NCI-H524 (cell line): ENCODE measurements at regions not wholly inside any gene's neighbourhood (a gene's known extent, or its start where the extent isn't known, plus 50 kb on each side); places are given as distances from the start of the nearest gene placed in this dataset.

Experiments
- DNase-seq, 2 experiments: peaks; one replicate each; lab custom pipeline; 2025; lab: John Stamatoyannopoulos, UW

DNA sequence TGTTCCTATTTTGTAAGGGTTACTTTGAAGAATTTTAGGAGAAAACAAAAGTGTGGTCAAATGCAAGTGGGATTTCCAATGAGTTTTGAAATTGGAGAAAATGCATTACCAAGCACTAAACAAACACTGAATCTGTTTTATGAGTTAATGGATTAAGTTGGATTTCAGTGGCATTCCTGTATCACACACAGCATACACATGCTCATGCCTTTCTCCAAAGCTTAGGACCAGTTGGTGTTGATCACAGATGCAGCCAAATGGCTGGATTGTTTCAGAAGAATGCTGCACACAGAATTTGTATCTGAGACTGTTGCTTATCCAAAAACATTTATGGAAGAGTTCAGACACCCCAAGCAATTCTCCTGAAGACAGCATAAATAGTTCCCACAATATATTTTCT is 611.1 kb downstream of the ACTL7B start:
- DNase-seq: no peak

DNA sequence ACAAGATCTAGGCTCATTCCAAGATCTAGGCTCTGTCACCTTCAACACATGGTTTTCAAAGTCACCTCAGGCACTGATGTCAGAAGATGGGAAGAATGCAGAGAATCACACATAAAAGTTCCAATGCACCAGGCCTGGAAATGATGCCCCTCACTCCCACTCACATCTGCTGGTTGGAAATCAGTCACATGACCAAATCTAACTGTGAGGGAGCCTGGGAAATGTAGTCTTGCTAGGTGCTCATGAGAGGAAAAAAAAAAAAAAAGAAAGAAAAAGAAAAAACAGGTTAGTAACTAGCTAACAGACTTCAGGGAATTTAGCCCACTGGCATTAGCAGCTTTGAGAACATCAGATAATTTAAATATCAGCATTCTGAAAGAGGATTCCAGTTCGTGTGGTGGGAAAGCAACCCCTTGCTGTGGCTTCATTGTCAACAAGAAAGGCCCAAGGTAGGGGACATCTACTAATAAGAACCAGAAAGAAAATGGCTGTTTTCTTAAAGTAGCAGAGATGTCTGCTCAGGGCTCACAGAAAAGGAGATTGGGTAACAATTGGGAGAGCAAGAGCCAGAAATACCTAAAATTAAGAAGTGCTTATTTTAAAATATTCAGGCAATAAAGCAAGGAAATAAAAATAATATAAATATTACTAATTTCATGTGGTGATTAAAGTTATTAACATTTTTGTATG is 614.3 kb downstream of the ACTL7B start:
- DNase-seq: no peak

DNA sequence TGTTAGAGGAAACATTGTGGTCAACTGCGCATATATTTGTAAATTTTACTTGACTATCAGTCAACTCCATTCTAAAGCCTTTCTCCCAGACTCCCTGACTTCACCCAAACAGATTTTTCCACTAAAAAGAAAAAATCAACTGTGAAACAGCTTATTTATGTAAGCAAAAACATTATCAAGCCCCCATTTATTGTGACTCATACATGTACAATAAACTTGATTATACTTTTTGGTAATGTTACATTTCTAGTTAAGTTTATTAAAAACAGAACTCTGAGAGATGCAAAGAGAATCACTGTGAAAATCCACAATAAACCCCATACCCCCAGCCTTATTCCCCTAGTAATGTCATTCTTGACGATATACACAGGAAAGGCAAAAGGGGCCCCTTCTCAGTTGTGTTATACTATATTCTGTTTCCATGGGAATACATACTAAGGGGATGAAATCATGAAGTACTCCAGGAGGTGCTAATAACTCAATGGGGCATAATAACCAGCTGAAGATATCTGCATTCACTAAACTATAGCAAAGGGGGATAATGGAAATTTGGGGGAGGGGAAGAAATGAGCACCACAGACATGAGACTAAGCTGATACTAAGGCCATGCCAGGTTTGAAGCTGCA is 616.0 kb downstream of the ACTL7B start:
- DNase-seq: no peak

DNA sequence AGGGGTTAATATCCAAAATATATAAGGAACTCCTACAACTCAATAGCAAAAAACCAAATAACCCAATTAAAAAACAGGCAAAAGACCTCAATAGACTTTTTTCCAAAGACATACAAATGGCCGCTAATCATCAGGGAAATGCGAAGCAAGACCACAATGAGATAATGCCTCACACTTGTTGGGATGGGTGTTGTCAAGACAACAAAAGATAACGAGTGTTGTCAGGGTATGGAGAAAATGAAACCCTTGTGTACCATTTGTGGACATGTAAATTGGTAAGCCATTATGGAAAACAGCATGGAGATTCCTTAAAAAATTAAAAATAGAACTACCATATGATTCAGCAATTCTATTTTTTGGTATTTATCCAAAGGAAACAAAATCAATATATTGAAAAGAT is 620.2 kb downstream of the ACTL7B start:
- DNase-seq: no peak

DNA sequence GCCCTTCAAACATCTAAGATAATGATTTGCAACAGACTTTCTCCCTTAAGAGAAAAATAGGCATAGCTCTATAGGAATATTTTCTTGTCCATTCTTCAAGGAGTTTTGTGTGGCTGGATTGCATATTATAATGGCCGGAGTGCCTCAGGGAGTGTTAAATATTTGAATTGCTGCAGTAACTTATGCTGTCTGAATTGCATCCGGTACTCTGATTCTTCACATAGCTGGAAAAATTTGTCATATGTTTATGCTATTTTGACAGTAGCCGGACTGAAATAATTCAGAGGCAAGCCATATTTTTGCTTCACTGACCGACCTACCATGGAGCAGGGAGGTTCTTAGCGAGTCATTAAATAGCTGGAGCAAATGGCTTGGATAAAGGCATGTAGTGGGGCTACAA is 621.0 kb downstream of the ACTL7B start:
- no peak for DNase-seq

DNA sequence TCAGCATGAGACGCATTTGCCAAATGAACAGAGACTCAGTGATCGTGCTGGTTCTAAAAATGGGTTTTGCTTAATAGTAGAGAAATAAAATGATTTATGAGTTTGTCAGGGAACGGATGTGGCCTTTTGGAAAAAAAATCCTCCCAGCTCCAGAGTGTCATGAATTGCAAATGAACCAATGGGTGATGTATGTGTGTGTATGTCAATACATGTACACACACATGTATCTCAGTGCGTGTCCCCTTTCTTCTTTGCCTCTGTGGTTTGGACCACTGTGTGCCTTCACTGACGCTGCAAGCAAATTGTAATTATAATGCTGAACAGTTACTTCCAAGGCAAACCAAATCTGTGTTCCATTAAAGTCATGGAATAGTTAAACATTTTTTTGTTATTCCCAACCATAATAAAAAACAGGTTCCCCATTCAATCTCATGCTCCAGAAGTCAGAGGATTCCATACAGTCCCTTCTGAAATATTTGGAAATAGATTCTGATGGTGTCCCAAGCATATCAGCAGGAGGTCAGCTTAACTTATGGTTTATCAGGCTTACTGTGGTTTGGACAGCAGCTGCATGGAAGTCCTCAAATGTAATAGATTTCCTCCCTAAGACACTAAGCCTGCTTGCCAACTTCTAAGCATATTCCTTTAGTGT is 630.5 kb downstream of the ACTL7B start:
- peak in 1 of 2 experiments; percentile 36 for DNase-seq

DNA sequence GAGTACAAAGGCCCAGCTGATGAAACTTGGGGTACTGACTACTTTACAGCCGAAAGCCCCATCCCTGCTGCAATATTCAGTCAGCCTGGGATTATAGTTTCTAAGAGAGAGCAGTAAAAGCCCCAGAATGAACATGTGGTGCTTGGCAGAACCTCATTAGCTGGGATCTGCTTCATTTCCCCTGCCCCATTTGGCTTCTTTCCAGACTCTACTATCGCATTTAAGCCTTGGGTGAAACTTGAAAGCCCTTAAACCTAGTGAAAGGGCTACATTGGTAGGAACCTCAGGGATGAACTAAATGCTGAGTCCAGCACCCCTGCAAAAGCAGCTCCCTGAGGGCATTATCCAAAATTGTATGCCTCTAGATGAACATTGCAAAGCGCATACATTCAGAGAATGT is 631.1 kb downstream of the ACTL7B start:
- DNase-seq: peak; percentile 88 to 93

DNA sequence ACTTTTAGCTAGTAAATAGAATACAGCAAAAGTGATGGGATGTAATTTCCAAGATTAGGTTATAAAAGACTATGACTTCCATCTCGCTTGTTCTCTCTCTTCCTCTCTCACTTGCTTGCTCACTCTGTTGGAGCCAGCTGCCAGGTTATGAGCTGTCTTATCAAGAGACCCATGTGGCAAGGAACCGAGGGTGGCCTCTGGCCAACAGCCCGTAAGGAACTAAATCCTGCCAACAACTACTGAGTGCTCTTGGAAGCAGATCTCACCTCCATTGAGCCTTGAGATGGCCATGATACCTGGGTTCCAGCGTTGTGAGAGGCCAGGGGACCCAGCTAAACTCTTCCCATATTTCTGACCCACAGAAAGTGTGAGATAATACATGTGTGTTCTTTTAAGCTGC is 636.1 kb downstream of the ACTL7B start:
- no peak for DNase-seq

DNA sequence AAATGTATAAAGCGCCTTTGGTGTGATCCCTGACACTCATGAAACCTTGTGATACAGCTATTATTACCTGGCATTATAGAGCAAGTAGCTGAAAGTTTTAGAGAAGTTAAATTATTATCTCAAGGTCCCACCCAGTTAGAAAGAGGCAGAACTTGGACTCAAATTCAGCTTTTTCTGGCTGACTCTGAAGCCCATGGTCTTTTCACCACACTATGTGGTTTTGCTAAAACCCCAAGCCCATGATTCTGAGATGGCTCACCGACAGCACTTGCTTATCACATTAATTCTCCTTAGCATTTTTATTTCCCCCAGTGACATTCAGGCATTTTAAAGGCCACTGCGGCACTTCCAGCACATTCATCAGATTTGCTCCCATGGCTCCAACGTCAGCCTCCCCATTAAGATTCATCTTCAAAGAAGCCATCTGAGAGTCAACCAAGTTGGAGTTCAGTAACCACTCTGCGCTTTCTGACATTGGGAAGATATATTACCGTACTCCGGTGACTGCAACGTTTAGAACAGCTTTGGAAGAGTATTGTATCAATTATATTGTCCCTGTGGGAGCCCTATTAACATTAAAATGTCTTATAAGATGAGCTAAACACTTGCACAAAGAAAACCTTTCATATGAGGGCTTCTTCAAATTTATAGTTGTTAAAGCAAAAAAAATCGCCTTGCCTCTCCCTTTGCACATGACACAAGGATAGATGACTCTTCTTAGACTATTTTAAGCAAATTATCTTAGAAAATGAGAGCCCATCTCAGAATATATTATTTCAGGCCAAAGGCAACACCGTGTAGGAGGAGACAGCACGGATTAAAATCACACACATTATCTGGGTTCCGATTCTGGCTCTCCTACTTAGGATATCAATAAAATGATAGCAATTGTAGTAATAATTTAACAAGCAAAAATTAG is 638.1 kb downstream of the ACTL7B start:
- no peak for DNase-seq

DNA sequence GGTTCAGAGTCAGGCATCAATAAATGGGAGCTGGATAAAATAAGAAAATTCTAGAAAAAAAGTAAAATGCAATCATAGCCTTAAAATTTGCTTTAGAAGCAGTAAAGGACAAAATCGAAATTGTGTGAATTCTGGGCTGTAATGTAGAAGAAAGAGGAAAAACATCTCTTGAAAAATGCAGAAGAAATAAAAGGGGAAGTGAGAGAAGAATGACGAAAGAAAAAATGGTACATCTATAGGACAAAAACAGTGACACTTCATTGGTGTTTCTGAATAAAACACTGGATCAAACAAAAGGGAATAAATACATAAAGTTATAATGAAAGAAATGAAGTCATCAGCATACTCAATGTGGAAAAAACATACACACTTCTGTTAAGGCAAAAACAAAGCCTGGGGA is 642.3 kb downstream of the ACTL7B start:
- DNase-seq: no peak

DNA sequence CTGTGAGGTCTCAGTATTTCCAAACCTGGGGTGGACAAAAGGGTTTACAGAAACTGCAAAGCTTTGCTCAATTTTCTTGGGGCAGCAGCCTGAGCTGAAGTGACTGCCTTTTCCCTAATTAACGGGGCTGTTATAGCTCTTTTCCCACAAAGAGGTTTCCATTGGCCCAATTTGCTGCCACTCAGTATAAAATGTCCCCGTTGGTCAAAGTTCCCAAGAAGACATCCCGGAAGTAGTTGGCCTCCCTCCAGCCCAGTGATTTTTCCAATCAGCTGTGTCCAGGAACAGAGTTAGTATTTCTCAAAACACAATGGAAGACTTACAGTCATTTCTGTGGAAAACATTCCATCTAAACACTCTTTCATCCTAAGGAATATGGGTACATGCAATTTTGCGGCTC is 643.6 kb downstream of the ACTL7B start:
- no peak for DNase-seq

DNA sequence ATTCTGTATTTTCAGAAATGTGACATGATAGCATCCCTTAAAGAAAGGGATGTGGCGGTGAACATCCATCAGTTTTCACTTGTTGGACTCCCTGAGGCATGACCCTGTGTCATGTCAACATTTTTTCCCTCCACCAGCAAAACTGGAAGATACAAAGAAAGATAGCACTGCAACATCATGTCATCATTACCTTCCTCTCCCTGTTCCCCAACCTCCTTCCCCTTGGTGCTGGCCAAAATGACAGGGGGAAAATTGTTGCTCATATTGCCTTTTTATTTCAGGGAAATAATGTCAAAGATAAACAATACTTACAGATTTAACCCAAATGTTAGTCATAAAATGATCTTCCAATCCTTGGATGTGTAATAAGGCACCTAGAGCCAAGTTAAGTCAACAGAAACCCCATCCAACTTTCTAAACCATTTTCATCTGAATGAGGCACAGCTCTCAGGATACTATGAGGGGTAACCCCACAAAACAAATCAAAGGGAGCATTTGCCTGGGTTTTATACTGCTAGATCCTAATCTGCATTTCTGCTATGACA is 644.3 kb downstream of the ACTL7B start:
- DNase-seq: no peak

DNA sequence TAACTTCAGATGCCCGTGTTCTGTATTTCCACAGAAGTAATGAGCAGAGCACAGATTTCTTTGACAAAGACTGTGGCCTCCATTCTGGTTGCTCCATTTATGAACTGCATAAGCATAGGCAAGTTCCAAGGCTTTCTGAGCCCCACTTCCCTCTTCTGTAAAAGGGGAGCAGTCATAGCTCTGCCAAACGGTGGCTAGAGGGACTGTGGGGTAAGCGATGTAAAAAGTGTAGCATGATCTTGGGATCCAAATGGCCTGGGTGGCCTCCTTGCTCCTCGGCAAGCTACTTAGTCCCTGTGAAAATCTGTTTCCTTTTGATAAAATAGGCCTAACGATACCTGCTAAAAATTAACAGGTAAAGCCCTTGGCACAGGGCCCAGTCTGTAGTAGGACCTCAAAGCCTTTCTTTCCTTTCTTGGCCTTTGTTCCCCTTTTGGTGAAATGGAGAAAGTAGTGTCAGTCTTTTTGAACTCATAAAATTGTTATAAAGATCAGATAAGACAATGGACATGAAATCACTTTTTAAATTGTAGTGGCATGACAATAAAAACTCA is 646.6 kb downstream of the ACTL7B start:
- DNase-seq: no peak

DNA sequence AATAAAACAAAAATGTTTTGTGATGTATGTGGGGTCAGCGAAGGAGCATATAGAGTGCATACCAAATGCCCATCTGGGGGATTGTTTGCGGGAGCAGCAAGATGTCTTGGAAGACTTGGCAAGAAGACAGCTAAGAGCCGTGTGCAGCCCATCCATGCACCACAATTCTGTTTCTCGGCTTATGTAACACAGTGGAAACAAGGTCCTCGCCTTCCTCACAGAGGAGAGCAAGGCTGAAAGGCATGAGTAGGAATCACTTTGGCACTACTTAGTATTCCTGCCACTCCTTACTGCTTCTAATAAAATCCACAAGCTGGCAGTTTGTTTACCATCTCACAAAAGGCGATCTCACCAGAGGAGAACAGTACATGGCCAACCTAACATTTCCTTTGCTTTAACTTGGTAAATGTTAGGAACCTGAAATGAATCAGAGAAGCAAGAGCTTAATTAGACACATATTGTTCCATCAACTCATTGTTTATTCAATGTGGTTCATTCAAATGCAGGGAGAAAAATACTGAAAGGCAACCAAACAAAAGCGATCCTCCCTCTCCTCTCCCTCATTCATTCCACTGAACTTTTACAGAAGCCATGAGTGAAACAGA is 648.1 kb downstream of the ACTL7B start:
- DNase-seq: no peak

DNA sequence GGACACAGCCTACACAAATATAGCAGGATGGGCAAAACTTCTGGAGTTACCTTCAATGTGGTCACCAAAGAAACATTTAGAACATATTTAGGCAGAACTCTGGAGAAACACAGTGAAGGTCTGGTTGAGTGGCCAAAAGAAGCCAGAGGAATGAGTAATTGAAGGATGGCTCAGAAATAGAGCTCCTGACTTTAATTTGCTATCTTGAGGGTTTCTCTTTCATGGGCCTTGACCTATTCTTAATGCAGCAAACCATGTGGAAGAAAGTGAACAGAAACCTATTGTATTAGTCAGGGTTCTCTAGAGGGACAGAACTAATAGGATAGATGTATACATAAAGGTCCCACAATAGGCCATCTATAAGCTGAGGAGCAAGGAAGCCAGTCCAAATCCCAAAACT is 650.5 kb downstream of the ACTL7B start:
- DNase-seq: no peak

DNA sequence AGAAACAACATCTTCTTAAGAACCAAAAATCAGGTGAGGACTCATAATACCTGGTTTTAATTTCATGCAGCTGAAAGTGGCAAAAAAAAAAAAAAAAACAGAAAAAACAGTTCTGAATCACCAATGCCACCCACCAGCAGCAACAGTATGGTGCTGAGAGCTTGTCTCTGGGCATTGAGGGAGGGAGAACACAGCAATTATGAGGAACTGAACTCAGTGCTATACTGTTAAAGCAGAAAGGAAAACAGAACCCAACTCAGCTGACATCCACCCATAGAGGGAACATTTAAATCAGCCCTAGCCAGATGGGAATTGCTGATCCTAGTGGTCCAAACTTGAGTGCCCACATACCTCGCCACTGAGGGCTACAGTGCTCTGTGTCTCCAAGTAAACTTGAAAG is 657.9 kb downstream of the ACTL7B start:
- no peak for DNase-seq

DNA sequence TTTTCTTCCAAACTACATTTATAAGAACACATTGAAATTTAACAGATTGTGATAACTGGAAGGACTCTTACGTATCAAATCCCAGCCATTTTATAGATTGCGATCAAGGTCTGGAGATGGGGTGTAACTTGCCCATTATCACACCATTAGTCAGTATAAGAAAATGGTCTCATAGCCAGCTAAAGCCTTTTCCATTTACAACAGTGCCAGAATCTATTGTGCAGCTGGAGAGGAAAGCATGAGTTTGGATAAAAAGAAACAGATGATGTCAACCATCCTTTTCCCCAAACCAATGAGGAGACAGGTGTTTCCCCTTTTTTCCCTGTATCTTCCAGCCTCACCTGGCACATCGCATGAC is 658.8 kb downstream of the ACTL7B start:
- no peak for DNase-seq

DNA sequence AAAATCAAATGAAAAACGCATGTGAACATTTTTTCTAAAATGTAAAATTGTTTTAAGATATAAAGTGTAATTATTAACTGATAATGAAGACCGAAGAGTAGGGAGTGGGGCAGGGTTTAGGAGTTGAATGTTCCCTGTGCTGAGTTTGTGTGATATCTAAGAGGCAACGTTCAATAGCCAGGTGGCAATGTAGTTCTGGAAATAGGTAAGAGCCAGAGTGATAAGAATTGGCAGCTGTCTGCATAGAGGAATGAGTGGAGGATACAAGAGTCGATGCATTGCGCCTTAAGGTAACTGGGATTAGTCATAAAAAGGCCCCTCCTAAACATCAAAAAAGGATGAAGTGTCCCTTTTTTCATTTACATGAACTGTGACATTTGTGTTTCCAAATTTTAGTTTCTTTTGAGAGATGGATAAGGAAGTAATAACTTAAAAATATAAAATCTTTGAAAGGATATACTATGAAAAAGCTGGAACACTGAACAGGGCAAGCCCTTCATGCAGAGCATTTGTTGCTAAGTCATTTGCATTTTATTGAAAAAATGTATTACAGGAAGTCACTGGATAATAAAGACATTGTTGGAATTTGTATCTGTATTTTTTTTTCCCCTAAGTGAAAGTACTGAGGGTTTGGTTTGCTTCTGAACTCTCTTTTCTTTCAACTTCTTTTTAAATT is 659.3 kb downstream of the ACTL7B start:
- no peak for DNase-seq

DNA sequence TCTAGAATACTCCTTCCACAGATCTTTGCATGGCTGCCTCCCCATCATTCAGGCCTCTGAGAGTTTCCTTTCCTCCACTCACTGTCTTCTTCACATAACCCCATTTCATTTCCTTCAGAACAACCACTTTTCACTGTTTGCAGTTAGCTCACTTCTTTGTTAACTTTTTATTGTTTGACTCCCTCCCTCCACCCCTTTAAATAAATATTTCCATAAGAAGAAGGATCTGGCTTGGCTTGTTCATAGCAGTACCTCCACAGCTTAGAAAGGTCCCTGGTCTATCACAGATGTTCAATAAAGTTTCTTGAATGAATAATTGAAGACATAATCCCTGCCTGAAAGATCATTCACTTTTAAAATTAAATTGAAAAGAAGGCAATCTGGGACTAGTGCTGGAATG is 661.6 kb downstream of the ACTL7B start:
- DNase-seq: no peak

DNA sequence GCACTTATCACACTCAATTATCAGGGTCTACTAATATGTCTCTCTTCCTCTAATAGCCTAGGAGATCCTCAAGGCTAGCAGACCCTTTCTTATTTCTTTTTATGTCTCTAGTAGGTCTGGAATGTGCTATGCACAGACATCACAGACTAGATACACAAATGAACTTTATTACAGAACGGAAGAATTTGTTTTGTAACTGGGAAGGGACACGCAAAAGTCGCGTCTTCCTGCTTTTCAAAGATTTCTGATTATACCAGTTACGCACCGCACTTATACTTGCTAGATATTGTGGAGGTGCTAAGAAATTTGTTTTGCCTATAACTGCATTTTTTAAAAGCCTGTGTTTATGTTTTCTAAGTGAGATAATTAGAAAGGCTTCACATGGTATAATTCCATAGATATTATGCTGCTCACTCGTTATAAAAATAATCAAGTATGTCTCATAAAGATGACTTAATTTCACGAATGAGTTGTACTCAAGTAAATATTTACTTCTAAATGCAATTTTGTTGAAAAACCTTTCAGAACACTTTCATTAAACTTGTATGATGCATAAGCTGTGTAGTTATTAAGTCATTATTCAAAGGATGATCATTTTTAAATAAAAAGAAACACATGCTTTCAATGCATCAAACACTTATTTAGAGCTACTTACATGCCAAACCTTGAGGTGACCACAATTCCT is 662.6 kb downstream of the ACTL7B start:
- no peak for DNase-seq
